ENCODE measurements at regions not wholly inside any gene's neighbourhood (a gene's known extent, or its start where the extent isn't known, plus 50 kb on each side); places are given as distances from the start of the nearest gene placed in this dataset.
"Not testable (repeated sequence)": the region's sequence is repeated elsewhere in the genome, so short reads cannot be mapped to it uniquely, and the experiment has no call there.

- no peak for DNase-seq
Measured at GRCh38 chr3:101913168-101913567, 63.9 kb downstream of the NFKBIZ start.

- DNase-seq, result not testable (repeated sequence)
Measured at GRCh38 chr3:101917761-101918160, 68.4 kb downstream of the NFKBIZ start.

DNA sequence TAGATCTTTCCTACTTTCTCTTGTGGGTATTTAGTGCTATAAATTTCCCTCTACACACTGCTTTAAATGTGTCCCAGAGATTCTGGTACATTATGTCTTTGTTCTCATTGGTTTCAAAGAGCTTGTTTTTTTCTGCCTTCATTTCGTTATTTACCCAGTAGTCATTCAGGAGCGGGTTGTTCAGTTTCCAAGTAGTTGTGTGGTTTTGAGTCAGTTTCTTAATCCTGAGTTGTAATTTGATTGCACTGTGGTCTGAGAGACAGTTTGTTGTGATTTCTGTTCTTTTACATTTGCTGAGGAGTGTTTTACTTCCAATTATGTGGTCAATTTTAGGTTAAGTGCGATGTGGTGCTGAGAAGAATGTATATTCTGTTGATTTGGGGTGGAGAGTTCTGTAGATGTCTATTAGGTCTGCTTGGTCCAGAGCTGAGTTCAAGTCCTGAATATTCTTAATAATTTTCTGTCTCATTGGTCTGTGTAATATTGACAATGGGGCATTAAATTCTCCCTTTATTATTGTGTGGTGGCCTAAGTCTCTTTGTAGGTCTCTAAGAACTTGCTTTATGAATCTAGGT lies 72.9 kb downstream of the NFKBIZ start:
- DNase-seq, result not testable (repeated sequence)

DNA sequence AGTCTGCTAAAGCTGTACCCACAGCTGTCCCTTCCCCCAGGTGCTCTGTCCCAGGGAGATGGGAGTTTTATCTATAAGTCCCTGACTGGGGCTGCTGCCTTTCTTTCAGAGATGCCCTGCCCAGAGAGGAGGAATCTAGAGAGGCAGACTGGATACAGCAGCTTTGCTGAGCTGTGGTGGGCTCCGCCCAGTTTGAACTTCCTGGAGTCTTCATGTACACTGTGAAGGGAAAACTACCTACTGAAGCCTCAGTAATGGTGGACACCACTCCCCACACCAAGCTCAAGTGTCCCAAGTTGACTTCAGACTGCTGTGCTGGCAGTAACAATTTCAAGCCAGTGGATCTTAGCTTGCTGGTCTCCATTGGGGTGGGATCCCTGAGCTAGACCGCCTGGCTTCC lies 75.3 kb downstream of the NFKBIZ start:
- DNase-seq, result peak; percentile 9

GRCh38 chr3:101925124-101925523 lies 75.8 kb downstream of the NFKBIZ start:
- not testable (repeated sequence) for DNase-seq

- peak; percentile 72 for DNase-seq
Measured at GRCh38 chr3:101925564-101925963, 76.2 kb downstream of the NFKBIZ start.

- DNase-seq, result peak; percentile 46
Measured at GRCh38 chr3:101926594-101927105, 77.3 kb downstream of the NFKBIZ start.

- DNase-seq, result no peak
Measured at GRCh38 chr3:101928890-101929289, 79.6 kb downstream of the NFKBIZ start.

- DNase-seq, result no peak
Measured at GRCh38 chr3:101931081-101931480, 81.8 kb downstream of the NFKBIZ start.

- no peak for DNase-seq
Measured at GRCh38 chr3:101932326-101933068, 83.2 kb downstream of the NFKBIZ start.

DNA sequence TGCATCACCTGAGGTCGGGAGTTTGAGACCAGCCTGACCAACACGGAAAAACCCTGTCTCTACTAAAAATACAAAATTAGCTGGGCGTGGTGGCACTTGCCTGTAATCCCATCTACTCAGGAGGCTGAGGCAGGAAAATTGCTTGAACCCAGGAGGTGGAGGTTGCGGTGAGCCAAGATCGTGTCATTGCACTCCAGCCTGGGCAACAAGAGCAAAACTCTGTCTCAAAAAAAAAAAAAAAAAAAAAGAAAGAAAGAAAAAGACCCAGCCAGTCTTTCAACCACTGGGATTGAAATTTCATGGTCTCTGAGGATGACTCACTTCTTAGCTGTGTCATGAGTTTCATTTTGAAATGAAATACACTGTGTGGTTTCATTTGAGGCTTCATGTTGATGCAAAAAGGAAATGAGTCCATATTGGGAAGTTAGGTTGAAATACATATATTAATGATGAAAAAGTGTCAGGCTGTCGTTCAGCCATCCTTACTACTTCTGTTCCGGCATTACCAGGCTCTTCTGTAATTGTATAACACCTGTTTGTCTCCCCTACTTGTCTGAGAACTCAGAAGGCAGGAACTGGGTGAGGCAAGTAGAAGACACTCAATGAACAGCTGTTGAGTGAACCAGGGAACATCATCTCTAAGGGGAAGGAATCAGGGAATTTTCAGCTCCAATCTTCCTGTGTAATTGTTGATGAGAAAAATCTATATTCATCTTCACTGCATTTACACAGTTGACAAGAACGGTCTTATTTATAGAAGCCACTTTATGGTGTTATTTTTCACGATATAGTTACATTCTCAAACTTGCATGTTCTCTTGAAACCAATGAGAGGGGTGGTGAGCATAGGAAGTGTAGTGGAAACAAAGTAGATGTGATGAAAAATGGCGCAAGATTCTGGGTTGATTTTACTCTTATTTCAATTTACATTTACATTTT lies 87.4 kb downstream of the NFKBIZ start:
- peak; percentile 77 for DNase-seq

GRCh38 chr3:101938262-101938847 lies 89.0 kb downstream of the NFKBIZ start:
- no peak for DNase-seq

DNA sequence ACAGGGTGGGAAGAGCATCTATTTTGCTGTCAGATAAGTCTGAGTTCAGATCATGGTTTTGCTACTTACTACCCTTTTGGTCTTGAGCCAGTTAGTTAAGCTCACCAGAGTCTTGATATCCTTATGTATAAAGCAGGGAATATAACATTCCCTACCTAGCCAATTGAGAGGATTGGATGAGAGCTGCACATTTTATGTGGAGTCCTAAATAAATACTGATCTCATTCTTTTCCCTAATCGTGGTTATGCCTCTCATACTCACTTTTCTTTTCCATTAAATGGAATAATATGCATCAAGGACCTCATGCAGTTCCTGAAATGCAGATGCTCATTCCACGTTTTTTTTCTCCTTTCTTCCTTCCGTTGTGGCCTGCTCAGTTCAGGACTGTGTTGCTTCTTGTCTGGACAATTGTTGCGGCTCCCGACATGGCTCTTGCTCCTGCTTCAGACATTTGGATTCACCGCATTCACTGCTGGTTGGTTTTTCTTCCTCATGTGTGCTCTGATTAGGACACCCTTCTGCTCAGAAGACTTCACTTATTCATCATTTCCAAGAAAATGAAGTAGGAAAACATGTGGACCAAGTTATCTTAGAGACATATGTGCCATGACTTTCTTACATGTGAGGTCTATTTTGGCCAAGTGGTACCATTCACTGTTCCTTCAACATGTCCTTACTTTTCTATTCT lies 90.2 kb downstream of the NFKBIZ start:
- no peak for DNase-seq

GRCh38 chr3:101940521-101941317 lies 91.4 kb downstream of the NFKBIZ start:
- peak; percentile 16 for DNase-seq

DNA sequence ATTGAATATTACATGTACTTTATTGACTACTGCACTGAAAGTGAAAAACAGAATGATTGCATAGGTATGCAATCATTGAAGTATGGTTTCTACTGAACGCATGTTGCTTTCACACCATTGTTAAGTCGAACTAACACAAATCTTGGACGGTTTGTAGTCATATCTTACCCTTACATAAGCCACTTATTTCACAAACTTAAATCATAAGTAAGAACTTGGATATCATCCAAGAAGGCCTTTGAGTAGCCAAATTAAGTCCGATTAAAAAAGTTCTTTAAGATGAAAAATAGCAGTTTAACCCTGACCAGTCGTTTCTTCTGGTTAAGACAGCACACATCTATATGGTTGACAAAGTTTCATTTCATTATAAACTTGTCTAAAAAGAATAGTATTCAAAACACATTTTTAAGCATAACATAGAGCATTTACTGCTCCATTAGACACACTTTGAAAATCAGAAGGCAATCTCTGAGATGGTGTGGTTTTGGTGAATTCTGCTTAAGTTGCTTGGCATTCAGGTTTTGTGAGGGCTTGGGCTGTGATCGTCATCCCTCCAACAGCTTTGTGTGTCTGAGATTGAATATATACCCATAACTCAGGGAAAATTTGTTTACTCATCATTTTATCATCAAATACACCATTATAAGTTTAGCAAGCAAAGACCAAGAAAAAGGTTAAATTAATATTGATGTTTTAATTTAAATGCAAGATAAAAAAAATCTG lies 92.2 kb downstream of the NFKBIZ start:
- no peak for DNase-seq

GRCh38 chr3:101942356-101942755 lies 93.0 kb downstream of the NFKBIZ start:
- no peak for DNase-seq

DNA sequence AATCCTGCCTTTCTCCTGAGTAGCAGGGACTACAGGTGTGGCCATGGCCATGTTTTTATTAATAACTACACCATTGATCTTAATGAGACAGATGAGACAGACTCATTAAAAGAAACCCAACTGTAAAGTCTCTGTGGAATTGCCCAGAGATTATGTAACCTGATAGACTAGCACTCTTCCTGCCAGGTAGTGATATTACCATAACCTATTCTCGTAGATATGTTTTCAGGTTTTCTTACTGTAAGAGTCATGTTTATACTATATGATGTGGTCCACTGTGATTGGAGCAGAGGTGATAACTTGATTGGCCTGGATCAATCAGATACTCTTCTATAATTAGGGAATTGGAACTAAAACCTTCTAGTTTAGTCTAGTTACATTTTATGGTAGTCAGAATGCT lies 93.7 kb downstream of the NFKBIZ start:
- no peak for DNase-seq

DNA sequence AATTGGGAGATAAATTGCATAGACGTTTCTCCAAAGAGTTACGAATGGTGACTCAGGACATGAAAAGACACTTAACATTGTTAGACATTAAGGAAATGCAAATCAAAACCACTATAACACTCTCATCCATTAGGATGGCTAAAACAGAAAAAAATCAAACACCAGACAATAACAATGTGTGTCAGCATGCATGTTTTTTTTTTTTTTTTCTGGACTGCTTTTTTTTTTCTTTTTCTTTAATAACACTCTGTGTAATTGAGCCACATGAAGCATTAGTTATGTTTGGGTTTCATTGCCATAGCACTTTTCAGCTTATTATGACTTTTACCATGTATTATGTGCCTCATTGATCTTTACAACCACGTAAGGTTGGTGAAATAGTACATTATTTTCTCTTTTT lies 95.0 kb downstream of the NFKBIZ start:
- DNase-seq, result no peak

GRCh38 chr3:101945980-101946379 lies 96.7 kb downstream of the NFKBIZ start:
- DNase-seq, result no peak

DNA sequence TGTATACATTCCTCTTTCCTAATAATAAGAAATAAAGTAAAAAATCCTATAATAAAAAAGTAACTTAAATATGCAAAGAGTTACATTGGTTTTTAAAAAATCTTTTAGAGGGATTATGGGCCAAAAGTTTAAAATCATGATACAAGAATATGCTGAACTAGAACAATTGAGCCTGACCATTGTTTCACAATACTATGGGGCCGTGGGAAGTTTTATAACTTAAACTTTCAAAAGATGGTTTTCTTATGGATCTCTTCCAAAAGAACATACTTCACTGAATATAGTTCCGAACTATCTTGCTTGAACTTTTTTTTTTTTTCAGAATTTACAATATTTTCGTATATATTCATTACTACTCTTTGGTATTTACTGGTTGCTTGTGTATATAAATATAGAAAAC lies 97.6 kb downstream of the NFKBIZ start:
- DNase-seq, result no peak

DNA sequence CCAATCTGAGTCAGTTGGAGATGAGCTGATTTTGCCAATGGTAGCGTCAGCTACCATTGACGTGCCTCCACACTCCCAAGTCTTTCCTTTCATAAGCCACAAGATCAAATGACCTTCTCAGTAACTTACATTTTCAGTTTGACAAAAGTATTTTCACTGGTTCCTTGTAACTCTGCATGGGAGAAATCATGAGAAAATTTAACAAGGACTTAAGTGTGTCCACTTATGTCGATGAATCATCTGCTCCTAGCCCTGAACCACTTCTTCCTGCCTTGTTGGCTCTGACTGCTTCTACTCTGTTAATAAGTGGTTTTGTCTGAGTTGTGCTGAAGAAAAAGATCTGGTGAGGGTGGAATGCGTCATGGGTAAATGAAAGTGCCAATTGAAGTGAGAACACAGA lies 101.2 kb downstream of the NFKBIZ start:
- peak; percentile 70 for DNase-seq
